H9 (cell line): ENCODE measurements at regions not wholly inside any gene's neighbourhood (a gene's known extent, or its start where the extent isn't known, plus 50 kb on each side); places are given as distances from the start of the nearest gene placed in this dataset.

ENCODE experiments used
- DNase-seq: peaks from one replicate; pipeline ENCODE4 v3.0.0-alpha.2; 2017
- H2AFZ ChIP-seq: one replicate; pipeline ENCODE4 v1.6.1; 2013; ENCODE audit warnings: mild to moderate bottlenecking, low read length, control low read depth, moderate library complexity
- H2AK5ac ChIP-seq: 2 replicates; pipeline ENCODE4 v1.6.1; 2013; ENCODE audit warnings: low read length, control low read depth, mixed read lengths; ENCODE audit not compliant: insufficient read length
- H2BK120ac ChIP-seq: one replicate; pipeline ENCODE4 v1.6.1; 2013; ENCODE audit warnings: low read depth, mild to moderate bottlenecking, low read length, control low read depth, inconsistent platforms; ENCODE audit not compliant: poor library complexity, severe bottlenecking
- H2BK12ac ChIP-seq: 2 replicates; pipeline ENCODE4 v1.6.1; 2013; ENCODE audit warnings: low read length, control low read depth, mixed read lengths, low read depth; ENCODE audit not compliant: insufficient read length
- H2BK15ac ChIP-seq: 2 replicates; pipeline ENCODE4 v1.6.1; 2013; ENCODE audit warnings: low read depth, low read length, control low read depth
- H2BK20ac ChIP-seq: one replicate; pipeline ENCODE4 v1.6.1; 2013; ENCODE audit warnings: low read depth, mild to moderate bottlenecking, low read length, control low read depth, inconsistent platforms; ENCODE audit not compliant: poor library complexity, severe bottlenecking
- H2BK5ac ChIP-seq: 2 replicates; pipeline ENCODE4 v1.6.1; 2013; ENCODE audit warnings: low read length, control low read depth, mixed read lengths; ENCODE audit not compliant: insufficient read length
- H3K14ac ChIP-seq: 2 replicates; pipeline ENCODE4 v1.6.1; 2013; ENCODE audit warnings: low read length, control low read depth; ENCODE audit not compliant: insufficient read depth
- H3K18ac ChIP-seq: 2 replicates; pipeline ENCODE4 v1.6.1; 2013; ENCODE audit warnings: low read depth, mild to moderate bottlenecking, mixed read lengths, low read length, control low read depth; ENCODE audit not compliant: insufficient read length
- H3K23ac ChIP-seq: 2 replicates; pipeline ENCODE4 v1.6.1; 2013; ENCODE audit warnings: low read length, control low read depth, mixed read lengths, low read depth; ENCODE audit not compliant: insufficient read length
- H3K23me2 ChIP-seq: 2 replicates; pipeline ENCODE4 v1.6.1; 2013; ENCODE audit warnings: low read depth, mild to moderate bottlenecking, mixed read lengths, low read length, control low read depth; ENCODE audit not compliant: insufficient read length, poor library complexity, severe bottlenecking
- H3K27ac ChIP-seq: 2 replicates; pipeline ENCODE4 v1.5.1; 2013; ENCODE audit warnings: low read length, control low read depth, mixed read lengths, low read depth; ENCODE audit not compliant: insufficient read length
- H3K27me3 ChIP-seq: 2 replicates; pipeline ENCODE4 v1.6.1; 2013; ENCODE audit warnings: low read length, control low read depth, inconsistent platforms; ENCODE audit not compliant: insufficient read depth
- H3K4ac ChIP-seq: 2 replicates; pipeline ENCODE4 v1.6.1; 2013; ENCODE audit warnings: low read depth, mild to moderate bottlenecking, control low read depth, inconsistent platforms, low read length, moderate library complexity
- H3K4me1 ChIP-seq: 2 replicates; pipeline ENCODE4 v1.6.1; 2013; ENCODE audit warnings: low read length, control low read depth, inconsistent platforms; ENCODE audit not compliant: insufficient read depth
- H3K4me2 ChIP-seq: 2 replicates; pipeline ENCODE4 v1.6.1; 2013; ENCODE audit warnings: low read length, control low read depth, mixed read lengths; ENCODE audit not compliant: insufficient read length, insufficient read depth
- H3K56ac ChIP-seq: 2 replicates; pipeline ENCODE4 v1.6.1; 2013; ENCODE audit warnings: low read depth, mild to moderate bottlenecking, mixed read lengths, low read length, control low read depth; ENCODE audit not compliant: insufficient read length
- H3K79me1 ChIP-seq: 2 replicates; pipeline ENCODE4 v1.6.1; 2013; ENCODE audit warnings: low read depth, mild to moderate bottlenecking, moderate library complexity, low read length, control low read depth, inconsistent platforms; ENCODE audit not compliant: insufficient read depth, poor library complexity, severe bottlenecking
- H3K79me2 ChIP-seq: 2 replicates; pipeline ENCODE4 v1.6.1; 2013; ENCODE audit warnings: low read length, control low read depth, inconsistent platforms; ENCODE audit not compliant: insufficient read depth
- H3K9ac ChIP-seq: 2 replicates; pipeline ENCODE4 v1.6.1; 2013; ENCODE audit warnings: low read length, control low read depth, mixed read lengths; ENCODE audit not compliant: insufficient read length; ENCODE audit errors: extremely low read depth
- H3K9me3 ChIP-seq: one replicate; pipeline ENCODE4 v1.6.1; 2013; ENCODE audit warnings: low read depth, low read length, inconsistent platforms; ENCODE audit not compliant: control insufficient read depth
- H3T11ph ChIP-seq: one replicate; pipeline ENCODE4 v1.6.1; 2013; ENCODE audit warnings: mild to moderate bottlenecking, low read length, control low read depth, inconsistent platforms
- H4K20me1 ChIP-seq: one replicate; pipeline ENCODE4 v1.6.1; 2013; ENCODE audit not compliant: control insufficient read depth, insufficient read length, insufficient read depth
- H4K5ac ChIP-seq: 2 replicates; pipeline ENCODE4 v1.6.1; 2013; ENCODE audit warnings: low read depth, mild to moderate bottlenecking, mixed read lengths, low read length, control low read depth; ENCODE audit not compliant: insufficient read length
- H4K8ac ChIP-seq: replicated peaks from 2 replicates; pipeline ENCODE4 v1.6.1; 2013; ENCODE audit warnings: low read length, control low read depth, mixed read lengths, low read depth; ENCODE audit not compliant: insufficient read length
- H4K91ac ChIP-seq: 2 replicates; pipeline ENCODE4 v1.6.1; 2013; ENCODE audit warnings: low read depth, mild to moderate bottlenecking, moderate library complexity, mixed read lengths, low read length, control low read depth; ENCODE audit not compliant: insufficient read length
- H3K27ac Mint-ChIP-seq, 3 experiments: 2 replicates in 2 of 3; 3 replicates in 1 of 3; pipeline ENCODE4 v1.8.0; 2020 to 2021; ENCODE audit warnings: mixed read lengths in 3 of 3, mild to moderate bottlenecking in 1 of 3, moderate library complexity in 1 of 3
- H3K27me3 Mint-ChIP-seq: 2 replicates; pipeline ENCODE4 v1.8.0; 2021; ENCODE audit warnings: low read depth, mild to moderate bottlenecking, moderate library complexity, mixed read lengths
- H3K36me3 Mint-ChIP-seq, 3 experiments: 2 replicates in 2 of 3; 3 replicates in 1 of 3; pipeline ENCODE4 v1.8.0; 2020 to 2021; ENCODE audit warnings: low read depth in 3 of 3, mixed read lengths in 3 of 3; ENCODE audit not compliant: insufficient read depth in 1 of 3
- H3K4me1 Mint-ChIP-seq, 2 experiments: 2 replicates each; pipeline ENCODE4 v1.8.0; 2020; ENCODE audit warnings: mixed read lengths in 2 of 2
- H3K4me3 Mint-ChIP-seq, 2 experiments: 2 replicates in 1 of 2; 3 replicates in 1 of 2; pipeline ENCODE4 v1.8.0; 2020 to 2021; ENCODE audit warnings: mild to moderate bottlenecking in 2 of 2, mixed read lengths in 2 of 2, moderate library complexity in 1 of 2
- H3K9me3 Mint-ChIP-seq, 2 experiments: 2 replicates in 1 of 2; 3 replicates in 1 of 2; pipeline ENCODE4 v1.8.0; 2020; ENCODE audit warnings: mild to moderate bottlenecking in 2 of 2, mixed read lengths in 2 of 2, moderate library complexity in 1 of 2
- WGBS: extraction: QIAGEN DNeasy Blood & Tissue Kit; methylation state at CpG from one replicate; pipeline ENCODE4 v1.1.7; 2013; ENCODE audit warnings: missing lambda C conversion rate, low lambda C conversion rate, mixed read lengths; ENCODE audit not compliant: insufficient read length; ENCODE audit errors: extremely low coverage; 5-methylcytosine and 5-hydroxymethylcytosine counted together
- TF ChIP-seq, protein P1 (sequence below): fragments of 200-600 bp; sonication (generic); conservative IDR thresholded peaks from 3 replicates; pipeline ENCODE4 v1.8.0; 2021; ENCODE audit warnings: antibody characterized with exemption, mild to moderate bottlenecking

DNA sequence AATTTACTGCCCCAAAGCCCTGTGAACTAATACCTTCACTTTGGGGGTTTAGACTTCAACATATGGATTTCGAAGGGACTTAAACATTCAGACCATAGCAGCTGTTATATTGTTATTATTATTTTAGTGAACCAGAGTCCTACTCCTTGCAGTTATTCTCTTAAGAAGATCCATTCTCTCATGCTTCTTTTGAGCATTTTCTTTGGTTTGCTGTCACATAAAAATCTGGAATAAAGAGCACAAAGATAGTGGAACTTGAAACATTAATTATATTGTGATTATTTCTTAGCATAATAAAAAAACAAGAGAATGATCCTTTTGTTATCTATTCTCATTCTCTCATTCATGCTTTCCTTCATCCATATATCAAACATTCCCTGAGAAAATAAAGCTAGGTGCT, 166.4 kb upstream of the GBE1 start:
- Histone ChIP-seq H2BK120ac (no peak overlapping the region), H4K5ac (no peak overlapping the region), H3K23me2 (no peaks in the 10 kb centered on the region), H3K4ac (no peak overlapping the region), H3K18ac (no peak overlapping the region), H2BK12ac (no peak overlapping the region), H3K27ac (no peak overlapping the region), H2AK5ac (no peak overlapping the region), H3T11ph (no peak overlapping the region), H3K79me1 (no peaks in the 10 kb centered on the region), H2BK5ac (no peak overlapping the region), H3K14ac (no peak overlapping the region), H4K8ac (no peak overlapping the region), H3K9ac (no peak overlapping the region), H3K27me3 (no peaks in the 10 kb centered on the region), H3K79me2 (no peaks in the 10 kb centered on the region), H3K4me1 (no peaks in the 10 kb centered on the region), H2BK20ac (no peak overlapping the region), H3K9me3 (no peaks in the 10 kb centered on the region), H2BK15ac (no peak overlapping the region), H4K20me1 (no peaks in the 10 kb centered on the region), H2AFZ (no peak overlapping the region), H3K23ac (no peak overlapping the region), H3K4me2 (no peak overlapping the region), H4K91ac (no peak overlapping the region), H3K56ac (no peak overlapping the region)
- Mint-ChIP-seq H3K9me3 (no peaks in the 10 kb centered on the region; a peak in 1 of 5 replicates), H3K27ac (no peak overlapping the region), H3K36me3 (no peaks in the 10 kb centered on the region; a peak in 1 of 7 replicates), H3K4me3 (no peak overlapping the region), H3K4me1 (no peaks in the 10 kb centered on the region), H3K27me3 (no peaks in the 10 kb centered on the region)
- no peak for DNase-seq
- TF ChIP-seq, protein P1, sequence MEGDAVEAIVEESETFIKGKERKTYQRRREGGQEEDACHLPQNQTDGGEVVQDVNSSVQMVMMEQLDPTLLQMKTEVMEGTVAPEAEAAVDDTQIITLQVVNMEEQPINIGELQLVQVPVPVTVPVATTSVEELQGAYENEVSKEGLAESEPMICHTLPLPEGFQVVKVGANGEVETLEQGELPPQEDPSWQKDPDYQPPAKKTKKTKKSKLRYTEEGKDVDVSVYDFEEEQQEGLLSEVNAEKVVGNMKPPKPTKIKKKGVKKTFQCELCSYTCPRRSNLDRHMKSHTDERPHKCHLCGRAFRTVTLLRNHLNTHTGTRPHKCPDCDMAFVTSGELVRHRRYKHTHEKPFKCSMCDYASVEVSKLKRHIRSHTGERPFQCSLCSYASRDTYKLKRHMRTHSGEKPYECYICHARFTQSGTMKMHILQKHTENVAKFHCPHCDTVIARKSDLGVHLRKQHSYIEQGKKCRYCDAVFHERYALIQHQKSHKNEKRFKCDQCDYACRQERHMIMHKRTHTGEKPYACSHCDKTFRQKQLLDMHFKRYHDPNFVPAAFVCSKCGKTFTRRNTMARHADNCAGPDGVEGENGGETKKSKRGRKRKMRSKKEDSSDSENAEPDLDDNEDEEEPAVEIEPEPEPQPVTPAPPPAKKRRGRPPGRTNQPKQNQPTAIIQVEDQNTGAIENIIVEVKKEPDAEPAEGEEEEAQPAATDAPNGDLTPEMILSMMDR: no peak
- no CpG with 5 or more reads among the region's 1 CpG for WGBS
